Neural cell (in vitro differentiated cells): ENCODE measurements at regions not wholly inside any gene's neighbourhood (a gene's known extent, or its start where the extent isn't known, plus 50 kb on each side); places are given as distances from the start of the nearest gene placed in this dataset.

Source experiments
- CTCF ChIP-seq: fragments of 450-650 bp; IDR thresholded peaks from 2 replicates; pipeline ENCODE4 v1.5.1; 2014; ENCODE audit warnings: antibody characterized with exemption, mild to moderate bottlenecking, moderate library complexity; ENCODE audit not compliant: poor library complexity, severe bottlenecking
- RAD21 ChIP-seq: fragments of 450-650 bp; conservative IDR thresholded peaks from 2 replicates; pipeline ENCODE4 v1.6.1; 2014; ENCODE audit warnings: antibody characterized with exemption, mild to moderate bottlenecking, moderate library complexity
- TAF1 ChIP-seq: IDR thresholded peaks from 2 replicates; pipeline ENCODE4 v1.6.1; 2012; ENCODE audit warnings: low read depth

GRCh38 chr1:56063461-56063860, 515.9 kb downstream of the PLPP3 start:
- TF ChIP-seq CTCF (no peak), RAD21 (no peak), TAF1 (no peak)
